Activated T-helper 9 cell treated with anti-CD3 and anti-CD28 coated beads, Interleukin-2, amount 50 U/mL, for 16 hours (primary cell): ENCODE measurements at regions not wholly inside any gene's neighbourhood (a gene's known extent, or its start where the extent isn't known, plus 50 kb on each side); places are given as distances from the start of the nearest gene placed in this dataset.

Experiments
- DNase-seq: peaks from one replicate; pipeline ENCODE4 v3.0.0-alpha.2; 2020; ENCODE audit warnings: low read depth

- no peak for DNase-seq
These were observed 54.3 kb upstream of the CBLB start for GRCh38 chr3:105923140-105923539.

DNA sequence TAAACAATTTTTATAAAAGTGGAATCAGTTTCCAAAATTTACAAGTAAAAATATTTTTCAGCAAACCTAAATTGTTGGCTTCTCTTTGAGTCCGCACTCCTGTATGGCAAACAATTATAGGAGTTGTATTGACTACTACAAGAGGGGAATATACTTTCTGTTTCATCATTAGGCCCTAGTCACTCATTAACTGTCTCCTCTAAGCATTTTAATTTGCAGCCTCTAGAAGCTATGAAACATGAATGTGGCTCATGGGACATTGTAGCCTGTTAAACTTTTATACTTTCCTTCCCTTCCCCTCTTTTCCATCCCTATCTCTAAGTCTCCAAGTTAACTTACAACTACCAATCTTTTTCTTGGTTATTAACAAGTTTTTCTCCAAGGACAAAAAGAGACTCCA is 58.9 kb upstream of the CBLB start:
- DNase-seq = no peak

DNA sequence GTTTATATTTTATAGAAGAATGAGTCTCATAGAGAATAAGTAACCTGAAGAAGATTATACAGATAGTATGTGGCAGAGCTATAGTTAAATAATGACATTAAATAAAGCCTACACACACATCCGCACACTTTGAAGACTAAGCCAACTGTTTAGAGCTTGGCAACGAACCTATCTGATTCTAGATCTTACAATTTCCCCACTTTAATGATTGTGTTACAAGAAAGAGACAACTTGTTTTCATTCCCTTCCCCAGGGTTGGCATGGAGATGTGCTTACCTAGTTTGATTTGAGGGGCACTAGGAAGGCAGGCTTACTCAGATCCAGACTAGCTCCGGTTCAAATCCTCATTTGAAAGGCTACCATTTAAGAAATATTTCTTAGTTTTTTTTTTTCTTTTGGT is 61.9 kb upstream of the CBLB start:
- DNase-seq = no peak

DNA sequence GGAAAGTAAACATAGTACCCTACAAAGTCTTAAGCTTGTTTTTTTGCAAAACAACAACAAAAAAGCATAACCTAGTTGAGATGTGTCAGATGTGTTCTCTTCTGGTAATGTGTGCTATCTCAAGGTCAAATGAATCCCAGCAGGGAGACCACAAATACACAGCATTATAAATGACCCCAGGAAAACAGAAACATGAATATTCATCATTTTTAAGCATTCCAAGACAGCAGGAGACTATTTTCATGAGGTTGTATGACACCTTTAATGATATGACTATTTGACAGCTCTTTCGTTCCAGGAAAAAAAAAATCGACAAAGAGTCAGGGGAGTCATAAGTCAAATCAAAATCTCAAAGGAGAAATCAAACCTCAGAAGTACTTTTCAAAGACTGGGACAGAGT is 62.7 kb upstream of the CBLB start:
- no peak for DNase-seq

DNA sequence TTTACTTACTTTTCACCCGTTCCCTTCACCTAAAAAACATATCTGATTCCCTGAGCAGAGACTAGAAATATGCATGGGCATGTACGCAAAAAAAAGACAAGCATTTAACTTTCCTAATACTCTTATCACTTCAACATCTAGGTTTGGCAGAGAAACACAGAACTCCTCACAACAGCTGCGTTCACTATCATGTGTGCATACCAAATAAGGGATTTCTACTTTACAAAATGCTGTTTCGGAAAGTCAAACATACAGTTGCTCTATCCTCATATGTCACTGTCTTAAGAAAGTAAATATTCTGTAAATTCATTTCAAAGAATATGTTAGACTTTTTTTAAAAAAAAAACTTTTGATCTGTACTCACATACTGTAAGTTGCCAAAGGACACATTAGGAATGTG is 65.1 kb upstream of the CBLB start:
- DNase-seq = no peak

DNA sequence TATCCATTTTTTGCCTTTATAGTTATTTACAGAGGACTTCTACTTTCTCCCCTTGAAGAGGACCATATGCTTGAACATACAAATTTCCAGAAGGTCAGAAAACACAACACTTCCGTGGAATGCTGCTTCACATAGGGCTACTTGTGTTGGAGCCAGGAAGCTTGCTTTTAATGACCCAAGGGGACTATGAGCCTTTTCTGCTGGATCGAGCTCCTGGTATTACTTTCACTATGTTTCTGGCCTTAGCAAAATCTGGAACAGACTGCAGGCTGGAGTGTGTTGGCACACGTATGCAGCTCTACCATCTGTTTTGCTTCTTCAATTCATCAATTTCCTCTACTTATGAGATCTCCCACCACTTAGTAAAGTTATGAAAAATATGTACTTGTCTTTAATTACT is 69.3 kb upstream of the CBLB start:
- no peak for DNase-seq

DNA sequence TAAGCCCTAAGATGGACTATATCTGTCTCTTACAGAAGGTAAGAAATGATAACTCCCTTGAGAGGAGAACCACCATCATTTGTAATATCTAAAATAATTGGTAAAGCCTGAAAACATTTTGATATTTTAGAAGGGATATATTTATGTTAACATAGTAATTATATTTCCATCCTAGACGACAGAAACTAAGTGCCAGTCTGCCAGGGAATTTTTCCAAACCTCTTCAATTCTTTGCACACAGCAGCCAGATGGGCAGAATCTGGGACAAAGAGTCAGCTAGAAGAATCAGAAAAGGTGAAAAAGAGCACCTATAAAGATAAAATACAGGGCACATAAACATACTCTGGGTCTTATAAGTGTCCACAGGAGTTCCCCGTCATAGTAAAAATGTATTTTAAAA is 70.0 kb upstream of the CBLB start:
- DNase-seq = no peak

- no peak for DNase-seq
These were observed 75.5 kb upstream of the CBLB start for GRCh38 chr3:105944276-105944675.

GRCh38 chr3:105944721-105945120 is 75.9 kb upstream of the CBLB start:
- no peak for DNase-seq

GRCh38 chr3:105948101-105948500 is 79.3 kb upstream of the CBLB start:
- no peak for DNase-seq

- no peak for DNase-seq
These were observed 82.2 kb upstream of the CBLB start for GRCh38 chr3:105950881-105951600.

DNA sequence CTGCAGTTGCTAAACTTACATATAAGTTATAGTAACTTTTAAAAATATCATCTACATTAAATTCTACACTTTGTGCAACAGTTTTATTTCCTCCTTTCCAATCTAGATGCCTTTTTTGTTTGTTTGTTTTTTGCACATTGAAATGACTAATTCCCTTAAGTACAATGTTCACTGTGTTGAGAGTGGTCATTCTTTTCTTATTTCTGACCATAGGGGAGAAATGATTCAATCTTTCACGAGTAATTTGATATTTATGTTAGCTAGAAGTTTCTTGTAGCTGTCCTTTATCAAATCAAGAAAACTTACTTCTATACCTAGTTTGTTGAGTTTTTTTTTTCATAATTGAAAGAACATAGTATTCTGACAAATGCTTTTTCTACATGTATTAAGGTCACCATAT is 85.0 kb upstream of the CBLB start:
- DNase-seq = no peak

DNA sequence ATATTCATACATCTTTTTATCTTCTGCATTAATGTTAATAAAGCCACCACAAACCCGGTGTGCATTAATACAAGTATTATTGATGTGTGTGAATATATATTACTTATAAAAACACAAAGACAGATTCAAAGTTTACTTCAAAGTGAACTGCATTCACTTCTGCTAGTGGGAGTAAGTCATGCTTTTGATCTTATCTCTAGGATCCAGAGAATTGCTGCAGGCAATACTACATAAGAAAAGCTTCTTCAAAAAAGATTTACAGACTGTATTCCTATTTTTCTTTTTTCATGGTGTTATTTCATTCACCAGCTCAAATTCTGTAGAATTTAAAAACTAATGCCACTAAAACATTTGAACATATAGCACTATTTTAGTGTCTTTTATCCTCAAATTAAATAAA is 87.5 kb upstream of the CBLB start:
- no peak for DNase-seq

DNA sequence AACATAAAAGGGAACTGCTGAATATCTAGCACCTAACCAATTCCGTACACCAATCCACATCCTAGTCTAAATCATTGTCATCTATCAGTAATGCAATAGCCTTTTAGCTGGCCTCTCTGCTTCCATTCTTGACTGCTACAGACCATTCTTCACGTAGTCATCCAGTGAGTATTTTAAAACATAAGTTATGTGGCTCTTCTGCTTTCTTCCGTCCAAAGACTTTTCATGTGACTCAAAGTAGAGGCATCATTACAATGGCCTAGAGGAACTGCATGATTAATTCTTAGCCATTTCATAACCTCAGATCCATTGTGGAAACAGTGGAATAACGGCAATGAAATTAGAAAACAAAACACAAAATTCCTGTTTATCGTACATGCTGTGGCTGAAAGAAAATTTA is 88.9 kb upstream of the CBLB start:
- DNase-seq = no peak

GRCh38 chr3:105958237-105959000 is 89.6 kb upstream of the CBLB start:
- DNase-seq = no peak

GRCh38 chr3:105959851-105960250 is 91.0 kb upstream of the CBLB start:
- DNase-seq = no peak

GRCh38 chr3:105960381-105960780 is 91.6 kb upstream of the CBLB start:
- no peak for DNase-seq

DNA sequence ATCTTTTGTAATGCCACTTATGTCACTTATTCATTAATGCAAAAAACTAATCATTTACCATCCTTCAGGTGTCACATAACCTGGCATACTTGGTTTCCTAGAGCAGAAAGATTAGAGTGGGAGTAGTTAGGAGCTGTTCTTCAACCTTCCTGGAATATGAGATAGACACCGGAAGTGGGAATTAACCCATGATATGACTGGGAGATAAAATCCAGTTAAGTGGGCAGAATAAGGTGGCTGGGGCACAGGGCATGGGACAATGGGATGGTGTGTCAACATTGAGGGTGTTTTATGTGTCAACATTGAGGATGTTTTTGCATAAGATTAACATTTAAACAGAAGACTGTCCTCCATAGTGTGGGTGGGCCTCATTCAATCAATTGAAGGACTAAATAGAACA is 94.3 kb upstream of the CBLB start:
- no peak for DNase-seq

GRCh38 chr3:105965384-105965783 is 96.6 kb upstream of the CBLB start:
- no peak for DNase-seq

DNA sequence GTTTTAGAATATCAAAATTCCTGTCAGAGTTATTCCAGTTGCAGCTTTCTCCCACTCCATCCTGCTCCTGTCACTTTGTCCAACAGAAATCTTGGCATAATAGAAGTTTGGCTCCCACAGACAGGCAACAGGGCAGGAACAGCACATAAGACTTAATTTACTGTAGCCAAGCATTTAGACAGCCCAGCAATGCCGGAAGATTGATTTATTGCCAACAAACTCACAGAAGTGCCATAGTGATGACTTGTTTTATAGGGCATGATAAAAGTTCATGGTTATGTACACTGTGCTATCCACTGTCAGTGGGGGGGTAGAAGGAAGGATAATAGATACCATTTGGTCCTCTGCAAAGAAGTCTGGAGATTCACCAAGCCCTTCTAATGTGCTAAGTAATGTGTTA is 98.3 kb upstream of the CBLB start:
- DNase-seq = no peak

GRCh38 chr3:105970283-105970682 is 101.5 kb upstream of the CBLB start:
- DNase-seq = no peak

- no peak for DNase-seq
These were observed 103.3 kb upstream of the CBLB start for GRCh38 chr3:105972069-105972468.

- no peak for DNase-seq
These were observed 105.6 kb upstream of the CBLB start for GRCh38 chr3:105974381-105974780.

- DNase-seq = no peak
These were observed 107.4 kb upstream of the CBLB start for GRCh38 chr3:105976196-105976595.
